Small intestine (tissue), 7 donors: ENCODE measurements at regions not wholly inside any gene's neighbourhood (a gene's known extent, or its start where the extent isn't known, plus 50 kb on each side); places are given as distances from the start of the nearest gene placed in this dataset.

Source experiments
- DNase-seq, 2 donors: peaks; one replicate each; pipeline versions ENCODE4 v3.0.0 to v3.0.0-alpha.2; 2013
- FAIRE-seq: peaks from 2 replicates; lab custom pipeline; 2012; peaks lifted over from hg19 to GRCh38; lab: Jason Lieb, UNC
- H3K27ac ChIP-seq, 3 donors: one replicate each; pipeline ENCODE4 v1.5.1; 2013; ENCODE audit warnings: low read length in 2 of 3, mild to moderate bottlenecking in 2 of 3, control low read depth in 1 of 3, inconsistent platforms in 1 of 3, low read depth in 1 of 3, moderate library complexity in 1 of 3
- H3K27me3 ChIP-seq, 3 donors: one replicate each; pipeline ENCODE4 v1.6.1; 2013; ENCODE audit warnings: low read length in 3 of 3, inconsistent platforms in 1 of 3; ENCODE audit not compliant: control insufficient read depth in 3 of 3, insufficient read depth in 3 of 3
- H3K36me3 ChIP-seq, 3 donors: one replicate each; pipeline ENCODE4 v1.6.1; 2013; ENCODE audit warnings: low read length in 3 of 3, inconsistent platforms in 1 of 3, low read depth in 1 of 3, mild to moderate bottlenecking in 1 of 3, moderate library complexity in 1 of 3; ENCODE audit not compliant: control insufficient read depth in 3 of 3, insufficient read depth in 2 of 3
- H3K4me1 ChIP-seq, 3 donors: one replicate each; pipeline ENCODE4 v1.6.1; 2013; ENCODE audit warnings: low read length in 2 of 3, inconsistent platforms in 1 of 3, low read depth in 1 of 3, mild to moderate bottlenecking in 1 of 3, moderate library complexity in 1 of 3; ENCODE audit not compliant: control insufficient read depth in 3 of 3, insufficient read depth in 2 of 3
- H3K4me3 ChIP-seq, 3 donors: one replicate each; pipeline ENCODE4 v1.5.1; 2013; ENCODE audit warnings: low read length in 3 of 3, control low read depth in 1 of 3, inconsistent platforms in 1 of 3, low read depth in 1 of 3, mild to moderate bottlenecking in 1 of 3, moderate library complexity in 1 of 3
- H3K9me3 ChIP-seq, 2 donors: one replicate each; pipeline ENCODE4 v1.6.1; 2013; ENCODE audit warnings: low read depth in 1 of 2, low read length in 1 of 2; ENCODE audit not compliant: control insufficient read depth in 2 of 2, insufficient read depth in 1 of 2
- WGBS, 3 donors: extraction: QIAGEN DNeasy Blood & Tissue Kit; methylation state at CpG; one replicate each; pipeline ENCODE4 v1.1.7; 2013; 5-methylcytosine and 5-hydroxymethylcytosine counted together
- donor health status: healthy with polysubstance abuse.
- donor health status: control.
- donor health status: control.
- donor health status: Bipolar disorder and iron deficiency.
- donor health status: healthy.

DNA sequence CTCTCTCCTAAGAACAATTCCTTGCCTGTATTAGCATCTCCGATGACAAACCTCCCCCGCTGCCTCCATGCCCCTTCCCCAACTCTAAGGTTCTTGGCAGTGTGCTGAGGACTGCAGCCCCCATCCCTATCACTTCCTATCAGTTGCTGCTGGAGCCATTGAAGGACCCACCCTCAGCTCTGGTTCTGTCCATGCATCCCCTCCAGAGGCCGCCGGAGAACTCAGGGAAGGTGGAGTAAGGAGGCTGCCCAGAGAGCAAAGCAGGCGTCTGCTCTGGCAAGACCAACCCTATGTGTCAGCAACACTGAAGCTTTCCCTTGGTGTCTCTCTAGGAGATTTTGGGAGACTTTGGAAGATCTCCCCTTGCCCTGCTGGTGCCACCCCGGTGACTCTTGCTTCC, 1139.5 kb downstream of the TBC1D22A start:
- Histone ChIP-seq H3K4me3 (no peak overlapping the region), H3K9me3 (no peaks in the 10 kb centered on the region), H3K36me3 (no peaks in the 10 kb centered on the region), H3K27me3 (no peaks in the 10 kb centered on the region), H3K27ac (no peak overlapping the region), H3K4me1 (no peaks in the 10 kb centered on the region)
- FAIRE-seq (no peak), DNase-seq (no peak)
- WGBS, 3 donors = 76 to 85% (median 82%) methylated on average over 6 of the region's 6 CpGs

- Histone ChIP-seq H3K9me3 (no peaks in the 10 kb centered on the region), H3K4me1 (no peaks in the 10 kb centered on the region), H3K27ac (no peak overlapping the region), H3K36me3 (no peaks in the 10 kb centered on the region), H3K27me3 (no peaks in the 10 kb centered on the region), H3K4me3 (no peak overlapping the region)
- 85 to 89% (median 88%) methylated on average over 8 of the region's 8 CpGs for WGBS, 3 donors
- no peak for DNase-seq
- FAIRE-seq = no peak
Observed at GRCh38 chr22:47899894-47900293, 1137.4 kb downstream of the TBC1D22A start.

DNA sequence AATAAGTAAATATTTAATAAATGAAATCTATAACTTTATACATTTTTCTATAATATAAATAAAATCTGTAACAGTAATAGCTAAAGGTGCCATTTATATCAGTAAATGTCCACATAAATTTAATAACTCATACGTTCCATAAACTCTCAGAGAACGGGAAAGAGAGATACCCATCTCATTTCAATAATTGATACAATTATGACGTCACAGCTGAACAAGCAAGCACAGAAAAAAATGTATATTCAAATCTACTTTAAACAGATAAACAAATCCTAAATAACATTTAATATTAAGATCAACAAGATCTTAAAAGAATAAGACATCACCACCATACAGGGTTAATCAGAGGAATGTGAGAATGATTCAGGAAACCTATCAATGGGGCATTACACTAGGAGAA, 1136.5 kb downstream of the TBC1D22A start:
- no peak for DNase-seq
- FAIRE-seq = no peak
- Histone ChIP-seq H3K4me1 (no peaks in the 10 kb centered on the region), H3K27me3 (no peaks in the 10 kb centered on the region), H3K36me3 (no peaks in the 10 kb centered on the region), H3K9me3 (no peaks in the 10 kb centered on the region), H3K27ac (no peak overlapping the region), H3K4me3 (no peak overlapping the region)
- 62 to 82% (median 76%) methylated on average over 3 of the region's 3 CpGs for WGBS, 3 donors

DNA sequence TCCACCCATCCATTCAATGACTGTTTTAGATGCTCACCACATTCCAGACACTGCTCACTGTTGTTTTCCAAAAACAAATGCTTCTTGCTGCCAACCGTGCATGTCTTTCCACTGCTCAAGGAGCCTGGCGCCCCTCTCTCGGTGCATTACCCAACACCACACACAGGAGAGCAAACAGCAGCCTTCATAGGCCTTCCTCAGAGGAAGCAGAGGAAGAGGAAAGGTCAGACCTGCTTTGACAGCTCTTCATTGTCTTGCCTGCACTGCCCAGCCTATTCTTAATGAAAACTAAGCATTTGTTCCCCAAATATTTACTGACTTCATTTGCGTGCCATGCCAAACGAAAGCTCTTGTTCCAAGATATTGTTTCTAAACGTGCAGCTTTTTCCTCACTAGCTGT, 1129.2 kb downstream of the TBC1D22A start:
- Histone ChIP-seq H3K9me3 (peaks cover 0 to 4% of the 10 kb centered on the region in 2 donors), H3K36me3 (no peaks in the 10 kb centered on the region), H3K27ac (no peak overlapping the region), H3K4me3 (no peak overlapping the region), H3K27me3 (no peaks in the 10 kb centered on the region), H3K4me1 (no peaks in the 10 kb centered on the region)
- no peak for DNase-seq
- FAIRE-seq = no peak
- WGBS, 3 donors = 48 to 59% (median 56%) methylated on average over 6 of the region's 6 CpGs

- H3K4me3 ChIP-seq = no peak overlapping the region
- H3K9me3 ChIP-seq = peaks cover 0 to 4% of the 10 kb centered on the region in 2 donors
- FAIRE-seq (no peak), DNase-seq (no peak)
- no peaks in the 10 kb centered on the region for H3K4me1 ChIP-seq
- WGBS, 3 donors = 66 to 88% (median 68%) methylated on average over 9 of the region's 9 CpGs
- no peaks in the 10 kb centered on the region for H3K27me3 ChIP-seq
- H3K27ac ChIP-seq = no peak overlapping the region
- H3K36me3 ChIP-seq = no peaks in the 10 kb centered on the region
Observed at GRCh38 chr22:47888817-47889216, 1126.4 kb downstream of the TBC1D22A start.

- FAIRE-seq (no peak), DNase-seq (no peak)
- H3K9me3 ChIP-seq = no peaks in the 10 kb centered on the region
- no peaks in the 10 kb centered on the region for H3K36me3 ChIP-seq
- no peaks in the 10 kb centered on the region for H3K27me3 ChIP-seq
- H3K4me3 ChIP-seq = no peak overlapping the region
- H3K4me1 ChIP-seq = no peaks in the 10 kb centered on the region
- no peak overlapping the region for H3K27ac ChIP-seq
- 84 to 95% (median 86%) methylated on average over 14 of the region's 14 CpGs for WGBS, 3 donors
Observed at GRCh38 chr22:47884775-47885174, 1122.3 kb downstream of the TBC1D22A start.

GRCh38 chr22:47884200-47884599, 1121.8 kb downstream of the TBC1D22A start:
- no peaks in the 10 kb centered on the region for H3K4me1 ChIP-seq
- FAIRE-seq (no peak), DNase-seq (no peak)
- H3K27me3 ChIP-seq = no peaks in the 10 kb centered on the region
- H3K4me3 ChIP-seq = no peak overlapping the region
- no peaks in the 10 kb centered on the region for H3K9me3 ChIP-seq
- 85 to 87% (median 86%) methylated on average over 15 of the region's 15 CpGs for WGBS, 3 donors
- no peaks in the 10 kb centered on the region for H3K36me3 ChIP-seq
- no peak overlapping the region for H3K27ac ChIP-seq

DNA sequence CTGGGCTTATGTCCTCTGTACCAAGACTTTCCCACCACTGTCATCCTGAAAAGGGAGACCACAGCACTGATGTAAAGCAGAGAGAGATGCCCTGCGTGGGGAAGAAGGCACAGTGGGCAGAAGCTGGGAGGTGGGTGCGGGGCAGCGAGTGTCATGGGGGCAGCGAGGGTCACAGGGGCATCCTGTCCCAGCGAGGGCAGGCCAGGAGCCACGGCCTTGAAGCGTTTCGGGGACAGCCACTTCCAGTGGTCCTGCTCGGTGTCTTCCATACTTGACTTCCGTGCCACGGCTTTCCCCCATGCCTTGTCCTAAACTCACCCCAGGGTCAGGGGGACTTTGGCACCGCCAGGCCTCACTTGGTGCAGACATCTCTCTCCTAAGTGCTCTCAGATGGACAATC, 1121.3 kb downstream of the TBC1D22A start:
- WGBS, 3 donors = 84 to 93% (median 88%) methylated on average over 12 of the region's 12 CpGs
- Histone ChIP-seq H3K27ac (no peak overlapping the region), H3K36me3 (no peaks in the 10 kb centered on the region), H3K4me3 (no peak overlapping the region), H3K4me1 (no peaks in the 10 kb centered on the region), H3K27me3 (no peaks in the 10 kb centered on the region), H3K9me3 (no peaks in the 10 kb centered on the region)
- DNase-seq = no peak
- FAIRE-seq = no peak

GRCh38 chr22:47879346-47879745, 1116.9 kb downstream of the TBC1D22A start:
- Histone ChIP-seq H3K4me3 (no peak overlapping the region), H3K36me3 (no peaks in the 10 kb centered on the region), H3K27me3 (no peaks in the 10 kb centered on the region), H3K4me1 (no peaks in the 10 kb centered on the region), H3K9me3 (no peaks in the 10 kb centered on the region), H3K27ac (no peak overlapping the region)
- FAIRE-seq (no peak), DNase-seq (no peak)
- WGBS, 3 donors = 86 to 94% (median 91%) methylated on average over 2 of the region's 2 CpGs
